NCI-H524 (cell line): ENCODE measurements at regions not wholly inside any gene's neighbourhood (a gene's known extent, or its start where the extent isn't known, plus 50 kb on each side); places are given as distances from the start of the nearest gene placed in this dataset.
"Not testable (repeated sequence)": the region's sequence is repeated elsewhere in the genome, so short reads cannot be mapped to it uniquely, and the experiment has no call there.

ENCODE experiments used
- DNase-seq, 2 experiments: peaks; one replicate each; lab custom pipeline; 2025; lab: John Stamatoyannopoulos, UW

- no peak for DNase-seq
Observed at GRCh38 chr14:76264384-76264783, 111.6 kb upstream of the ESRRB start.

- DNase-seq = peak; percentile 58 to 73
Observed at GRCh38 chr14:76267322-76268046, 108.5 kb upstream of the ESRRB start.

GRCh38 chr14:76268047-76268431 lies 107.9 kb upstream of the ESRRB start:
- peak; percentile 57 to 58 for DNase-seq

GRCh38 chr14:76268700-76269099 lies 107.2 kb upstream of the ESRRB start:
- no peak for DNase-seq

- no peak for DNase-seq
Observed at GRCh38 chr14:76271041-76271755, 104.7 kb upstream of the ESRRB start.

- no peak for DNase-seq
Observed at GRCh38 chr14:76272349-76272748, 103.6 kb upstream of the ESRRB start.

GRCh38 chr14:76272774-76273173 lies 103.2 kb upstream of the ESRRB start:
- DNase-seq = no peak

- DNase-seq = no peak
Observed at GRCh38 chr14:76273346-76273745, 102.6 kb upstream of the ESRRB start.

GRCh38 chr14:76274324-76274723 lies 101.6 kb upstream of the ESRRB start:
- DNase-seq = no peak

GRCh38 chr14:76277586-76278130 lies 98.3 kb upstream of the ESRRB start:
- no peak for DNase-seq

- DNase-seq = no peak
Observed at GRCh38 chr14:76280221-76280620, 95.7 kb upstream of the ESRRB start.

- DNase-seq = no peak
Observed at GRCh38 chr14:76282581-76282980, 93.4 kb upstream of the ESRRB start.

GRCh38 chr14:76287063-76287462 lies 88.9 kb upstream of the ESRRB start:
- DNase-seq = no peak

- DNase-seq = no peak
Observed at GRCh38 chr14:76289276-76289675, 86.7 kb upstream of the ESRRB start.

GRCh38 chr14:76292561-76292960 lies 83.4 kb upstream of the ESRRB start:
- DNase-seq = no peak

- DNase-seq = no peak
Observed at GRCh38 chr14:76293221-76293620, 82.7 kb upstream of the ESRRB start.

GRCh38 chr14:76293923-76294322 lies 82.0 kb upstream of the ESRRB start:
- no peak for DNase-seq

GRCh38 chr14:76294876-76295275 lies 81.1 kb upstream of the ESRRB start:
- no peak for DNase-seq

GRCh38 chr14:76298896-76299295 lies 77.0 kb upstream of the ESRRB start:
- no peak for DNase-seq

GRCh38 chr14:76303188-76303587 lies 72.7 kb upstream of the ESRRB start:
- not testable (repeated sequence) for DNase-seq

- DNase-seq = no peak
Observed at GRCh38 chr14:76304536-76305267, 71.2 kb upstream of the ESRRB start.

- DNase-seq = no peak
Observed at GRCh38 chr14:76305268-76305826, 70.6 kb upstream of the ESRRB start.
